NT2/D1 (cell line): ENCODE measurements at regions not wholly inside any gene's neighbourhood (a gene's known extent, or its start where the extent isn't known, plus 50 kb on each side); places are given as distances from the start of the nearest gene placed in this dataset.

Experiments used
- YY1 ChIP-seq: IDR thresholded peaks from 2 replicates; pipeline ENCODE4 v1.6.1; 2011; ENCODE audit not compliant: insufficient read length, insufficient read depth
- ZNF274 ChIP-seq: IDR thresholded peaks from 2 replicates; pipeline ENCODE4 v1.6.1; 2011; ENCODE audit warnings: mild to moderate bottlenecking, low read depth, low read length

DNA sequence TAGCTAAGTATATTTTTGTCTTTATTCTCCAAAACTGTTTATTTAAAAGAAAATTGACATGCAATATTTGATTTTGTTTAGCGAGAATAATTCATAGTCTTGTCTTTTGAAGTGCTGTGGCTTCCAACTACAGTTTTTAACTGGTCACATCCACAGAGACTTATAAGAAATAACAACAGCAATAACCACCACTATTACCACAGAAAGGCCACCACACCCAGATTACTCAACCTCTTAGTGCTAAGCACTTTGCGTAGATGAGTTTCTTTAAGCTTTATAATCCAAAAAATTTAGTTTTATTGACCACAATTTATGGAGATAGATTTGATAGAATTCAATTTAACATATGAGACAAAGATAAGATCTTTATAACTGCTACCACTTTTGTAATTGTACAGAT lies 468.4 kb upstream of the UBE2E2 start:
- TF ChIP-seq YY1 (no peak), ZNF274 (no peak)
